WTC11 (cell line): ENCODE measurements at regions not wholly inside any gene's neighbourhood (a gene's known extent, or its start where the extent isn't known, plus 50 kb on each side); places are given as distances from the start of the nearest gene placed in this dataset.

ENCODE experiments used
- ATF3 ChIP-seq: sonication (generic); formaldehyde crosslinking; conservative IDR thresholded peaks from 2 replicates; pipeline ENCODE4 v1.8.1; 2022; ENCODE audit warnings: mild to moderate bottlenecking, missing genetic modification reagents
- CBFB ChIP-seq: sonication (generic); formaldehyde crosslinking; IDR thresholded peaks from 2 replicates; pipeline ENCODE4 v1.8.1; 2022; ENCODE audit warnings: mild to moderate bottlenecking, low read depth, missing genetic modification reagents
- CTCF ChIP-seq: fragments of 200-600 bp; IDR thresholded peaks from 2 replicates; pipeline ENCODE4 v1.8.0; 2022; ENCODE audit warnings: antibody characterized with exemption
- FOXK1 ChIP-seq: sonication (generic); formaldehyde crosslinking; IDR thresholded peaks from 2 replicates; pipeline ENCODE4 v1.8.0; 2022; ENCODE audit warnings: mild to moderate bottlenecking, moderate library complexity, missing genetic modification reagents
- IRF2 ChIP-seq: sonication (generic); formaldehyde crosslinking; IDR thresholded peaks from 2 replicates; pipeline ENCODE4 v1.8.0; 2022; ENCODE audit warnings: low read depth, missing genetic modification reagents, borderline replicate concordance
- NFE2L1 ChIP-seq: sonication (generic); formaldehyde crosslinking; IDR thresholded peaks from 2 replicates; pipeline ENCODE4 v1.8.1; 2023; ENCODE audit warnings: missing genetic modification reagents
- NFYB ChIP-seq: sonication (generic); formaldehyde crosslinking; conservative IDR thresholded peaks from 2 replicates; pipeline ENCODE4 v1.8.0; 2022; ENCODE audit warnings: low read depth, missing genetic modification reagents
- NR2C2 ChIP-seq: sonication (generic); formaldehyde crosslinking; IDR thresholded peaks from 2 replicates; pipeline ENCODE4 v1.8.0; 2022; ENCODE audit warnings: mild to moderate bottlenecking, missing genetic modification reagents
- STAT6 ChIP-seq: sonication (generic); formaldehyde crosslinking; conservative IDR thresholded peaks from 2 replicates; pipeline ENCODE4 v1.8.1; 2023; ENCODE audit warnings: mild to moderate bottlenecking, low read depth, missing genetic modification reagents, moderate library complexity

- no peak for TF ChIP-seq NR2C2 (CRISPR knock-in tag)
- no peak for TF ChIP-seq IRF2
- no peak for TF ChIP-seq STAT6
- TF ChIP-seq CBFB = no peak
- TF ChIP-seq CTCF = no peak
- TF ChIP-seq NFE2L1 (CRISPR knock-in tag) = no peak
- TF ChIP-seq NFYB = no peak
- TF ChIP-seq FOXK1 (CRISPR knock-in tag) = no peak
- no peak for TF ChIP-seq ATF3 (CRISPR knock-in tag)
These were observed 258.9 kb downstream of the RCHY1 start for GRCh38 chr4:75255261-75255660.
